Tibial nerve (tissue), 4 donors: ENCODE measurements at regions not wholly inside any gene's neighbourhood (a gene's known extent, or its start where the extent isn't known, plus 50 kb on each side); places are given as distances from the start of the nearest gene placed in this dataset.

Source experiments
- DNase-seq, 2 donors: peaks; one replicate each; pipeline ENCODE4 v3.0.0-alpha.2; 2019; ENCODE audit warnings: low spot score in 2 of 2
- H3K27ac ChIP-seq, 4 donors: fragments of 200-600 bp; sonication (generic) in 3 of 4; one replicate each; pipeline ENCODE4 v1.5.1; 2017 to 2019; ENCODE audit warnings: mild to moderate bottlenecking in 1 of 4
- H3K27me3 ChIP-seq, 2 donors: fragments of 200-600 bp; sonication (generic) in 1 of 2; one replicate each; pipeline versions ENCODE4 v1.5.1 to v1.6.0; 2017 to 2019
- H3K36me3 ChIP-seq, 3 donors: fragments of 200-600 bp; sonication (generic); one replicate each; pipeline ENCODE4 v1.5.1; 2018 to 2019
- H3K4me1 ChIP-seq, 4 donors: fragments of 200-600 bp; sonication (generic) in 3 of 4; one replicate each; pipeline ENCODE4 v1.5.1; 2017 to 2019
- H3K4me3 ChIP-seq, 4 donors: fragments of 200-600 bp; sonication (generic) in 3 of 4; one replicate each; pipeline ENCODE4 v1.5.1; 2017 to 2019; ENCODE audit warnings: mild to moderate bottlenecking in 1 of 4, moderate library complexity in 1 of 4
- H3K9me3 ChIP-seq, 4 donors: fragments of 200-600 bp; sonication (generic) in 3 of 4; one replicate each; pipeline ENCODE4 v1.5.1; 2017 to 2019
- EP300 ChIP-seq, 2 donors: sonication (generic); formaldehyde crosslinking; IDR thresholded peaks; one replicate each; pipeline ENCODE4 v1.6.1; 2017; ENCODE audit warnings: antibody characterized with exemption in 2 of 2, mild to moderate bottlenecking in 1 of 2
- POLR2A ChIP-seq, 2 donors: fragments of 450-650 bp; IDR thresholded peaks; one replicate each; pipeline ENCODE4 v1.6.1; 2017; ENCODE audit warnings: antibody characterized with exemption in 2 of 2, mild to moderate bottlenecking in 2 of 2, moderate library complexity in 2 of 2
- WGBS, 2 donors: methylation state at CpG; one replicate each; pipeline ENCODE4 v1.1.5; 2018; 5-methylcytosine and 5-hydroxymethylcytosine counted together
- TF ChIP-seq, protein P1 (sequence below), 5 experiments: fragments of 200-600 bp in 3 of 5; fragments of 450-650 bp in 2 of 5; sonication (generic) in 3 of 5; IDR thresholded peaks; one replicate each; pipeline ENCODE4 v1.5.1; 2016 to 2019; ENCODE audit warnings: antibody characterized with exemption in 5 of 5, mild to moderate bottlenecking in 3 of 5, moderate library complexity in 2 of 5

DNA sequence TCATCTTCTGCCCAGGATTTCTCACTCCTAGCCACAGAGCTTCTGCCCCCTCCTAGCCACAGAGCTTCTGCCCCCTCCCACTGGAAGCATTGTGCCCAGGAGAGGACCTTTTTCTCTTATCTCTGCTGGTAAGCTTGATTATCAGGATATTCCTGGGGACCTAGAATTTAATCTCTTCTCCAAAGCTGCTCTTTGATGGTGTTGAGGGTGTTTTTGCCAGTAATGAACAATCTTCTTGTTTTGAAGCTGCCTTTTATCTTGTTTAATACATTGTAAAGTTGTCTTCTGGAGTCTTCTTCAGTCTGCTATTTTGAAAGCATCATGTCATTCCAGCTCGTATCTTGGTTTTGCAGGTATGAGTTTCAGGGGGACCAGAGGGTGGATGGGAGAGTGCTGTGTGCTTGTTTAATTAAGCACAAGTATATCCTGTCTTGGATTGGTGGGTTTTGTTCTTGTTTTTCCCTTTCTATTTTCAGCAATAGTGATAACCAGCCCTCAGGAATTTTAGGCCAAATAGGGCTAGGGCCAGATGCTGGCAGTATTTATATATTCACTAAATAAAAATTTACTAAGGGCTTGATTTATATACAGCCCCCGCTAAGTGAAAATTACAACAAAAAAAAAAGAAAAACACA, 214.0 kb upstream of the DMRT1 start:
- no peak for DNase-seq
- WGBS, 2 donors, result 67 to 68% methylated on average over 2 of the region's 2 CpGs
- no peaks in the 10 kb centered on the region for H3K9me3 ChIP-seq
- peak overlapping the region in 1 of 4 donors; percentile 21 for H3K27ac ChIP-seq
- H3K27me3 ChIP-seq, result no peaks in the 10 kb centered on the region
- no peaks in the 10 kb centered on the region for H3K36me3 ChIP-seq
- peaks cover 0 to 34% (median 16%) of the 10 kb centered on the region in 4 donors for H3K4me1 ChIP-seq
- no peak for TF ChIP-seq POLR2A (IDR thresholded peaks at IDR 0.05)
- TF ChIP-seq, protein P1, sequence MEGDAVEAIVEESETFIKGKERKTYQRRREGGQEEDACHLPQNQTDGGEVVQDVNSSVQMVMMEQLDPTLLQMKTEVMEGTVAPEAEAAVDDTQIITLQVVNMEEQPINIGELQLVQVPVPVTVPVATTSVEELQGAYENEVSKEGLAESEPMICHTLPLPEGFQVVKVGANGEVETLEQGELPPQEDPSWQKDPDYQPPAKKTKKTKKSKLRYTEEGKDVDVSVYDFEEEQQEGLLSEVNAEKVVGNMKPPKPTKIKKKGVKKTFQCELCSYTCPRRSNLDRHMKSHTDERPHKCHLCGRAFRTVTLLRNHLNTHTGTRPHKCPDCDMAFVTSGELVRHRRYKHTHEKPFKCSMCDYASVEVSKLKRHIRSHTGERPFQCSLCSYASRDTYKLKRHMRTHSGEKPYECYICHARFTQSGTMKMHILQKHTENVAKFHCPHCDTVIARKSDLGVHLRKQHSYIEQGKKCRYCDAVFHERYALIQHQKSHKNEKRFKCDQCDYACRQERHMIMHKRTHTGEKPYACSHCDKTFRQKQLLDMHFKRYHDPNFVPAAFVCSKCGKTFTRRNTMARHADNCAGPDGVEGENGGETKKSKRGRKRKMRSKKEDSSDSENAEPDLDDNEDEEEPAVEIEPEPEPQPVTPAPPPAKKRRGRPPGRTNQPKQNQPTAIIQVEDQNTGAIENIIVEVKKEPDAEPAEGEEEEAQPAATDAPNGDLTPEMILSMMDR (IDR thresholded peaks at IDR 0.05), result no peak
- no peak for TF ChIP-seq EP300 (IDR thresholded peaks at IDR 0.05)
- no peak overlapping the region for H3K4me3 ChIP-seq

DNA sequence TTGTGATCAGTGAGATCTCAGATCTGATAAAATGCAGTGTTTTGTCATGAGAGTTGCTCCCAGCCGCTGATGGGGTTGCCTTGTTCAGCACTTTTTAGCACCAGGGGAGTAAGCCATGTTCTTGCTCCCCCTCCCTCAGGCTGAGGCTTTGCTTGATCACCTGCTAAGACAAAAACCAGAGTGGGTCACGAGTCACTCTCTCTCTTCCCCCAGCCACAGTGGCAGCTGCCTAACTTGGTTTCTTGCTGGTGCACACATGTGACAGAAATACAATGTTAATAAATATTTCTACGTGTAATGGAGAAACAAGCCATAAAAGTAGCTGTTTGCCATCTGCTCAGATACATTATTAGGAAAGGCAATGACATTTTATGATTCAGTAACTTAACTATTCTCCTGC, 212.4 kb upstream of the DMRT1 start:
- TF ChIP-seq EP300 (IDR thresholded peaks at IDR 0.05) (no peak), POLR2A (IDR thresholded peaks at IDR 0.05) (no peak)
- TF ChIP-seq, protein P1 (IDR thresholded peaks at IDR 0.05), result no peak
- H3K4me1 ChIP-seq, result peaks cover 0 to 34% (median 16%) of the 10 kb centered on the region in 4 donors
- DNase-seq, result no peak
- H3K27ac ChIP-seq, result no peak overlapping the region
- no peak overlapping the region for H3K4me3 ChIP-seq
- no peaks in the 10 kb centered on the region for H3K27me3 ChIP-seq
- no peaks in the 10 kb centered on the region for H3K9me3 ChIP-seq
- 72 to 74% methylated on average over 3 of the region's 3 CpGs for WGBS, 2 donors
- H3K36me3 ChIP-seq, result no peaks in the 10 kb centered on the region

DNA sequence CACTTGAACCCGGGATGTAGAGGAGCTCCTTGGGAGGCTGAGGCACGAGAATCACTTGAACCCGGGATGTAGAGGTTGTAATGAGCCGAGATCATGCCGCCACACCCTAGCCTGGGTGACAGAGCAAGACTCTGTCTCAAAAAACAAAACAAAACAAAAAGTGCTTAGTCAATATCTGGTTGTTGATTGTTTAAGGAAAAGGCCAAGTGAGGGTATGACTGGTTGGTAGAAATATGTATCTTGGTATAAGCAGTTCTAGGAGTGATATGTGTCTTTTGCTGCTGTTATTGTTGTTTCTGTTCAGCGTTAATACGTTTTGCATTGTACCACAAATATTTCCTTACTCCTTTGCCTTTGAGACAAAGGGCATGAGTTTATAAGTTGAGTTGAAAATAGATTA, 210.7 kb upstream of the DMRT1 start:
- no peak for DNase-seq
- no peak overlapping the region for H3K27ac ChIP-seq
- H3K36me3 ChIP-seq, result no peaks in the 10 kb centered on the region
- H3K9me3 ChIP-seq, result no peaks in the 10 kb centered on the region
- peaks cover 0 to 20% (median 11%) of the 10 kb centered on the region in 4 donors for H3K4me1 ChIP-seq
- H3K27me3 ChIP-seq, result no peaks in the 10 kb centered on the region
- WGBS, 2 donors, result 75 to 77% methylated on average over 7 of the region's 7 CpGs
- H3K4me3 ChIP-seq, result no peak overlapping the region
- TF ChIP-seq, protein P1 (IDR thresholded peaks at IDR 0.05), result no peak
- no peak for TF ChIP-seq POLR2A (IDR thresholded peaks at IDR 0.05)
- no peak for TF ChIP-seq EP300 (IDR thresholded peaks at IDR 0.05)

DNA sequence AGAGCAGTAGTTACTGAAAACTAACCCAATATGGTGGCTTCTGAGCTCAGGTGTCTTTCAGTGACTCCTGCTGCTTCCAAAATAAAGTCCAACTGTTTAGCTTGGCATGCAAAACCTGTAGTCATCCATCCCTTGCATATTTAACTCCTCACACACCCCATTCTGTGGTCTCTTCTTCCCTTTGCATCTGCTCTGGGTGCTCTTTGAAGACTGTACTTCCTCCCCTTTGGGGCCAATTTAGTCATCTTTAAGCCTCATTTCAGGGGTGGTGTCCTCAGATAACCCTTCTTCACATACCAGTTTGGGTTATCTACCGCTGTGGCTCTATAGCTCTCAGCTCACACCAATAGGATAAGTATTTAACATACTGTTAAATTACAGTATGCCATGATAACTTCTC, 209.9 kb upstream of the DMRT1 start:
- Histone ChIP-seq H3K9me3 (no peaks in the 10 kb centered on the region), H3K4me1 (peaks cover 0 to 12% (median 6%) of the 10 kb centered on the region in 4 donors), H3K36me3 (no peaks in the 10 kb centered on the region), H3K4me3 (no peak overlapping the region), H3K27ac (no peak overlapping the region), H3K27me3 (no peaks in the 10 kb centered on the region)
- 76 to 81% methylated on average over 1 of the region's 1 CpG for WGBS, 2 donors
- no peak for DNase-seq
- no peak for TF ChIP-seq POLR2A (IDR thresholded peaks at IDR 0.05)
- no peak for TF ChIP-seq EP300 (IDR thresholded peaks at IDR 0.05)
- TF ChIP-seq, protein P1 (IDR thresholded peaks at IDR 0.05), result no peak

DNA sequence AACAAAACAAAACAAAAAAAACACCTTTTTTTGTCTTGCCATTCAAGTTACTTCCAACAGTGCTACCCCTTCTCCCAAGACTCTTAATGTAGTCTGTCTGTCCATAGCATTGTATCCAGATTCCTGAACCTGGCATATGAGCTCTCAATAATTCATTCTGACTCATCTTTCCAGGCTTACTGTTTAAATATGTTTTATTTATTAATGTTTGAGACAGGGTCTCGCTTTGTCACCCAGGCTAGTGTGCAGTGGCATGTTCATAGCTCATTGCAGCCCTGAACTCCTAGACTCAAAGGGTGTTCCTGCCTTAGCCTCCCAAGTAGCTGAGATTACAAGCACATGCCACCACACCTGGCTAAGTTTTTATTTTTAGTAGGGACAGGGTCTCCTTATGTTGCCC, 208.0 kb upstream of the DMRT1 start:
- Histone ChIP-seq H3K4me1 (no peaks in the 10 kb centered on the region), H3K4me3 (no peak overlapping the region), H3K36me3 (no peaks in the 10 kb centered on the region), H3K9me3 (no peaks in the 10 kb centered on the region), H3K27me3 (no peaks in the 10 kb centered on the region), H3K27ac (no peak overlapping the region)
- TF ChIP-seq POLR2A (IDR thresholded peaks at IDR 0.05), result no peak
- TF ChIP-seq, protein P1 (IDR thresholded peaks at IDR 0.05), result no peak
- no peak for TF ChIP-seq EP300 (IDR thresholded peaks at IDR 0.05)
- DNase-seq, result no peak
- WGBS, 2 donors, result 94 to 100% methylated on average over 1 of the region's 1 CpG
